NCI-H446 (cell line): ENCODE measurements at regions not wholly inside any gene's neighbourhood (a gene's known extent, or its start where the extent isn't known, plus 50 kb on each side); places are given as distances from the start of the nearest gene placed in this dataset.

ENCODE experiments used
- DNase-seq, 2 experiments: peaks; one replicate each; lab custom pipeline; 2025; lab: John Stamatoyannopoulos, UW

GRCh38 chr5:124647352-124647751 is 99.1 kb downstream of the ZNF608 start:
- no peak for DNase-seq

- DNase-seq: no peak
Measured at GRCh38 chr5:124645396-124645795, 101.0 kb downstream of the ZNF608 start.

GRCh38 chr5:124644582-124644981 is 101.9 kb downstream of the ZNF608 start:
- DNase-seq: no peak

GRCh38 chr5:124644138-124644537 is 102.3 kb downstream of the ZNF608 start:
- DNase-seq: no peak

GRCh38 chr5:124643336-124643735 is 103.1 kb downstream of the ZNF608 start:
- DNase-seq: no peak

- no peak for DNase-seq
Measured at GRCh38 chr5:124642151-124642550, 104.3 kb downstream of the ZNF608 start.

- DNase-seq: no peak
Measured at GRCh38 chr5:124641154-124641792, 105.2 kb downstream of the ZNF608 start.

GRCh38 chr5:124639095-124639665 is 107.3 kb downstream of the ZNF608 start:
- DNase-seq: no peak

GRCh38 chr5:124637011-124637410 is 109.4 kb downstream of the ZNF608 start:
- no peak for DNase-seq

GRCh38 chr5:124634741-124635323 is 111.6 kb downstream of the ZNF608 start:
- no peak for DNase-seq

- no peak for DNase-seq
Measured at GRCh38 chr5:124634228-124634739, 112.2 kb downstream of the ZNF608 start.

- no peak for DNase-seq
Measured at GRCh38 chr5:124633209-124633608, 113.2 kb downstream of the ZNF608 start.

- DNase-seq: no peak
Measured at GRCh38 chr5:124631874-124632550, 114.4 kb downstream of the ZNF608 start.

GRCh38 chr5:124630767-124631704 is 115.4 kb downstream of the ZNF608 start:
- no peak for DNase-seq

- no peak for DNase-seq
Measured at GRCh38 chr5:124628721-124629596, 117.5 kb downstream of the ZNF608 start.

- DNase-seq: no peak
Measured at GRCh38 chr5:124627815-124628595, 118.4 kb downstream of the ZNF608 start.

GRCh38 chr5:124626053-124626452 is 120.4 kb downstream of the ZNF608 start:
- DNase-seq: no peak

- DNase-seq: no peak
Measured at GRCh38 chr5:124623265-124623664, 123.2 kb downstream of the ZNF608 start.

GRCh38 chr5:124622851-124623250 is 123.6 kb downstream of the ZNF608 start:
- no peak for DNase-seq

- DNase-seq: no peak
Measured at GRCh38 chr5:124621279-124621678, 125.2 kb downstream of the ZNF608 start.
